ENCODE measurements at regions not wholly inside any gene's neighbourhood (a gene's known extent, or its start where the extent isn't known, plus 50 kb on each side); places are given as distances from the start of the nearest gene placed in this dataset.

GRCh38 chr2:129181963-129182362 is 797.5 kb upstream of the RAB6C start:
- no peak for DNase-seq
- Histone ChIP-seq H3K79me2 (ENCODE audit: low read depth) (no peaks in the 10 kb centered on the region), H3K9me3 (ENCODE audit: insufficient read depth, low read depth) (no peaks in the 10 kb centered on the region), H3F3A (ENCODE audit: insufficient read depth, low read depth) (no peaks in the 10 kb centered on the region), H3K4me3 (no peak overlapping the region), H3K27me3 (ENCODE audit: insufficient read depth, low read depth) (peaks cover 6% of the 10 kb centered on the region; the same call in 1 of the 2 replicates), H3K27ac (no peak overlapping the region), H3K4me2 (no peak overlapping the region), H2AFZ (no peak overlapping the region), H3K9me2 (ENCODE audit: insufficient read depth) (no peaks in the 10 kb centered on the region), H3K4me1 (replicated peaks; ENCODE audit: insufficient read depth) (no peaks in the 10 kb centered on the region), H4K20me1 (ENCODE audit: insufficient read depth) (no peaks in the 10 kb centered on the region), H3K36me3 (ENCODE audit: low read depth) (no peaks in the 10 kb centered on the region)
- no TSS peak for BruUV-seq (replicated peaks)
- ChIA-PET CTCF (no interaction called here), POLR2A (ENCODE audit: unreplicated experiment) (no interaction called here)
- no peak for TF ChIP-seq CTCF (conservative IDR thresholded peaks at IDR 0.05)
- no peak for TF ChIP-seq EZH2 (IDR thresholded peaks at IDR 0.05; ENCODE audit: low read depth)
- intact Hi-C loops (cut with micrococcal nuclease; ENCODE audit: unreplicated experiment) = no loop called here

- ChIA-PET POLR2A (ENCODE audit: unreplicated experiment) (no interaction called here), CTCF (no interaction called here)
- Histone ChIP-seq H3K27me3 (ENCODE audit: insufficient read depth, low read depth) (peaks cover 21% of the 10 kb centered on the region; the same call in 1 of the 2 replicates), H2AFZ (no peak overlapping the region), H3K4me3 (no peak overlapping the region), H3K27ac (no peak overlapping the region), H3K4me2 (no peak overlapping the region), H3K9me3 (ENCODE audit: insufficient read depth, low read depth) (no peaks in the 10 kb centered on the region), H3K4me1 (replicated peaks; ENCODE audit: insufficient read depth) (peaks cover 8% of the 10 kb centered on the region; the same call in 1 of the 2 replicates), H3K79me2 (ENCODE audit: low read depth) (no peaks in the 10 kb centered on the region), H3K9me2 (ENCODE audit: insufficient read depth) (no peaks in the 10 kb centered on the region), H4K20me1 (ENCODE audit: insufficient read depth) (no peaks in the 10 kb centered on the region), H3F3A (ENCODE audit: insufficient read depth, low read depth) (no peaks in the 10 kb centered on the region), H3K36me3 (ENCODE audit: low read depth) (no peaks in the 10 kb centered on the region)
- no peak for TF ChIP-seq CTCF (conservative IDR thresholded peaks at IDR 0.05)
- TF ChIP-seq EZH2 (IDR thresholded peaks at IDR 0.05; ENCODE audit: low read depth) = no peak
- intact Hi-C loops (cut with micrococcal nuclease; ENCODE audit: unreplicated experiment) = no loop called here
- no TSS peak for BruUV-seq (replicated peaks)
- DNase-seq = no peak
Measured at GRCh38 chr2:129187343-129187742, 792.1 kb upstream of the RAB6C start.

- no peaks in the 10 kb centered on the region for H4K20me1 ChIP-seq (ENCODE audit: insufficient read depth)
- no peak overlapping the region for H3K4me3 ChIP-seq
- POLR2A ChIA-PET (ENCODE audit: unreplicated experiment) = no interaction called here
- intact Hi-C loops (cut with micrococcal nuclease; ENCODE audit: unreplicated experiment) = no loop called here
- no TSS peak for BruUV-seq (replicated peaks)
- H3K79me2 ChIP-seq (ENCODE audit: low read depth) = no peaks in the 10 kb centered on the region
- peaks cover 8% of the 10 kb centered on the region; the same call in 1 of the 2 replicates for H3K4me1 ChIP-seq (replicated peaks; ENCODE audit: insufficient read depth)
- H3K36me3 ChIP-seq (ENCODE audit: low read depth) = no peaks in the 10 kb centered on the region
- H3F3A ChIP-seq (ENCODE audit: insufficient read depth, low read depth) = no peaks in the 10 kb centered on the region
- CTCF ChIA-PET = no interaction called here
- H3K9me2 ChIP-seq (ENCODE audit: insufficient read depth) = no peaks in the 10 kb centered on the region
- TF ChIP-seq CTCF (conservative IDR thresholded peaks at IDR 0.05) (no peak), EZH2 (IDR thresholded peaks at IDR 0.05; ENCODE audit: low read depth) (no peak)
- no peak overlapping the region for H3K27ac ChIP-seq
- H3K9me3 ChIP-seq (ENCODE audit: insufficient read depth, low read depth) = no peaks in the 10 kb centered on the region
- no peak for DNase-seq
- H3K4me2 ChIP-seq = no peak overlapping the region
- no peak overlapping the region for H2AFZ ChIP-seq
- peaks cover 21% of the 10 kb centered on the region; the same call in 1 of the 2 replicates for H3K27me3 ChIP-seq (ENCODE audit: insufficient read depth, low read depth)
Measured at GRCh38 chr2:129188451-129188850, 791.0 kb upstream of the RAB6C start.
